Omental fat pad (tissue), 3 donors: ENCODE measurements at regions not wholly inside any gene's neighbourhood (a gene's known extent, or its start where the extent isn't known, plus 50 kb on each side); places are given as distances from the start of the nearest gene placed in this dataset. TPM values are rescaled to one million over a fixed set of nuclear protein-coding genes. Genes with fewer than 3 reads are reported as not detected.

ENCODE experiments used
- ATAC-seq: fragments of 150-250 bp; one replicate; pipeline ENCODE4 v1.9.1; 2016; ENCODE audit warnings: mild to moderate bottlenecking, moderate library complexity; ENCODE audit not compliant: low FRiP score
- DNase-seq: peaks from one replicate; pipeline ENCODE4 v3.0.0-alpha.2; 2019; ENCODE audit warnings: low spot score
- small RNA-seq: library from RNA; depleted of rRNA; stranded (forward); fragments of <200 nt; gene quantifications from one replicate; pipeline ENCODE3, GENCODE V24; 2016
- TF ChIP-seq, protein P1 (sequence below), 3 donors: fragments of 450-650 bp; IDR thresholded peaks; one replicate each; pipeline ENCODE4 v1.5.1; 2016 to 2017; ENCODE audit warnings: antibody characterized with exemption in 3 of 3, mild to moderate bottlenecking in 3 of 3, moderate library complexity in 2 of 3

DNA sequence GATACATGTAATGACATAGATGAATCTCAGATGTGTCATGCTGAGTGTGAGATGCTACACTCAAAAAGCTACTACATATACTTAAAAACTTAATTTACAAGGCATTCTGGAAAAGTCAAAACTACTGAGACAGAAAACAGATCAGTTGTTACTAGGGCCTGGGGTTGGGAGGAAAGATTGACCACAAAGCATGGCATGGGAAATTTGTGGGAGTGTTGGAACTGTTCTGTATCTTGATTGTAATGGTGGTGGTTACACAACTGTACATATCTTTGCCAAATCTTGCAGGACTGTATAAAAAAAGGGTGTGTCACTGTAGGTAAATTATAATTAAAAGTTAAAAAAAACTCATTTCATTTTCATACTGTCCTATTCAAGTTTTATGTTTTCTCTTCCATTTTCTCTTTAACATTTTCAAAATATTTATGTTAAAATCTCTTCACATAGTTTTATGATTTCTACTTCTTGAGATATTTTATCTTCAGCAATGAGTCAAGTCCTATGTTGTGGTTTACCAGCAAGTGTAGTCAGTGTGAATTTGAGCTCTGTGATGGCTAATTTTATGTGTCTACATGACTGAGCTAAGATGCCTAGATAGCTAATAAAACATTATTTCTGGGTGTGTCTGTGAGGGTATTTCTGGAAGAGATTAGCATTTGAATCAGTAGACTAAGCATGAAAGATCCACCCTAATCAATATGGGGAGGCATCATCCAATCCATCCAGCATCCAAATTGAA is 58.6 kb upstream of the VRK2 start:
- ATAC-seq (no peak), DNase-seq (no peak)
- TF ChIP-seq, protein P1, sequence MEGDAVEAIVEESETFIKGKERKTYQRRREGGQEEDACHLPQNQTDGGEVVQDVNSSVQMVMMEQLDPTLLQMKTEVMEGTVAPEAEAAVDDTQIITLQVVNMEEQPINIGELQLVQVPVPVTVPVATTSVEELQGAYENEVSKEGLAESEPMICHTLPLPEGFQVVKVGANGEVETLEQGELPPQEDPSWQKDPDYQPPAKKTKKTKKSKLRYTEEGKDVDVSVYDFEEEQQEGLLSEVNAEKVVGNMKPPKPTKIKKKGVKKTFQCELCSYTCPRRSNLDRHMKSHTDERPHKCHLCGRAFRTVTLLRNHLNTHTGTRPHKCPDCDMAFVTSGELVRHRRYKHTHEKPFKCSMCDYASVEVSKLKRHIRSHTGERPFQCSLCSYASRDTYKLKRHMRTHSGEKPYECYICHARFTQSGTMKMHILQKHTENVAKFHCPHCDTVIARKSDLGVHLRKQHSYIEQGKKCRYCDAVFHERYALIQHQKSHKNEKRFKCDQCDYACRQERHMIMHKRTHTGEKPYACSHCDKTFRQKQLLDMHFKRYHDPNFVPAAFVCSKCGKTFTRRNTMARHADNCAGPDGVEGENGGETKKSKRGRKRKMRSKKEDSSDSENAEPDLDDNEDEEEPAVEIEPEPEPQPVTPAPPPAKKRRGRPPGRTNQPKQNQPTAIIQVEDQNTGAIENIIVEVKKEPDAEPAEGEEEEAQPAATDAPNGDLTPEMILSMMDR (IDR thresholded peaks at IDR 0.05) = no peak

DNA sequence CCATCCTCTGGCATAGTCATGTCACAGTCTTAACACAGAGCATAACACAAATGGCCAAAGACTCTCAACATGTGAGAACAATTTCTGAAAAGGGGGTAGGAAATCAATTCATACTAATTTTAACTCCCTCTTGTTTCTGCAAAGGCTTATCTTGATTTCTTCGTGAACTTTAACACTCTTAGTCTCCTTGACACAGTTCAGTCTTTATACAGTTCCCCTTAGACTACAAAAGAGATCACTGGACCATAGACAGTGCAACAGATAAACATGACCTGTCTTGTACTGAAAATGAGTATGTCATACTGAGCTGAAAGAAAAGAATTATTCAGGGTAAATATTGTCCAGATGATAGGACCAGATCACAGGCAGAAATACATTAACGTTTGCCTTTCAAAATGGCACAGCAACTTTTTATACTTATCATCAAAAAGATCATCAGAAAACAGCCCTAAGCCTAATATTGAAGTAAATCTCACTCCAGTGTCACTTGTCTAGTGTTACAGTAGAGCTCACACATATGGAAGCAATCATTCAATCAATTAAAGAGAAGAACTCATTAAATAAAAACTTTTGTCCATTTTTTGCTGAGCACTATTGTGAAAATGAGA is 56.4 kb upstream of the VRK2 start:
- TF ChIP-seq, protein P1 (IDR thresholded peaks at IDR 0.05) = no peak
- DNase-seq (no peak), ATAC-seq (no peak)

Small RNAs in the stretch of these regions (small RNA-seq; reads per million reads assigned to genes)
- gene PPIAP63 (not detected), gene RF00592 (not detected)
